ENCODE measurements at regions not wholly inside any gene's neighbourhood (a gene's known extent, or its start where the extent isn't known, plus 50 kb on each side); places are given as distances from the start of the nearest gene placed in this dataset.
A peak's percentile ranks its signal among the peaks of the same experiment; 100 is the strongest.

- 100% methylated on average over 1 of the region's 1 CpG for WGBS (ENCODE audit: insufficient coverage)
- no peak overlapping the region for H3K27ac ChIP-seq (ENCODE audit: insufficient read depth in 1 of 2, low read depth in 1 of 2, low read length in 2 of 2, poor library complexity in 1 of 2, severe bottlenecking in 2 of 2)
- CTCF ChIA-PET, result no interaction called here
- POLR2A ChIA-PET, result no interaction called here
- no peaks in the 10 kb centered on the region for H3K36me3 ChIP-seq (ENCODE audit: control insufficient read depth in 4 of 4, insufficient read depth in 4 of 4, low read length in 3 of 4)
- DNase-seq, result no peak
- H3K4me3 ChIP-seq (ENCODE audit: control insufficient read depth in 1 of 7, extremely low read depth in 1 of 7, insufficient read depth in 4 of 7, low read depth in 2 of 7, low read length in 6 of 7), result no peak overlapping the region
- H3K4me1 ChIP-seq (ENCODE audit: control extremely low read depth in 1 of 4, control insufficient read depth in 4 of 4, insufficient read depth in 4 of 4, low read length in 3 of 4), result no peaks in the 10 kb centered on the region
- H3K9me3 ChIP-seq (ENCODE audit: control extremely low read depth in 1 of 5, control insufficient read depth in 4 of 5, insufficient read depth in 2 of 5, low read depth in 1 of 5, low read length in 4 of 5), result no peaks in the 10 kb centered on the region
- H3K27me3 ChIP-seq (replicated peaks in 2 of 5; ENCODE audit: control insufficient read depth in 4 of 5, insufficient read depth in 5 of 5, low read length in 4 of 5), result no peaks in the 10 kb centered on the region
Measured at GRCh38 chr1:106956721-106957120, 99.8 kb upstream of the PRMT6 start.

- ChIA-PET CTCF (no interaction called here), POLR2A (no interaction called here)
- Histone ChIP-seq H3K27me3 (replicated peaks in 2 of 5; ENCODE audit: control insufficient read depth in 4 of 5, insufficient read depth in 5 of 5, low read length in 4 of 5) (no peaks in the 10 kb centered on the region), H3K36me3 (ENCODE audit: control insufficient read depth in 4 of 4, insufficient read depth in 4 of 4, low read length in 3 of 4) (no peaks in the 10 kb centered on the region), H3K27ac (ENCODE audit: insufficient read depth in 1 of 2, low read depth in 1 of 2, low read length in 2 of 2, poor library complexity in 1 of 2, severe bottlenecking in 2 of 2) (no peak overlapping the region), H3K9me3 (ENCODE audit: control extremely low read depth in 1 of 5, control insufficient read depth in 4 of 5, insufficient read depth in 2 of 5, low read depth in 1 of 5, low read length in 4 of 5) (no peaks in the 10 kb centered on the region), H3K4me1 (ENCODE audit: control extremely low read depth in 1 of 4, control insufficient read depth in 4 of 4, insufficient read depth in 4 of 4, low read length in 3 of 4) (no peaks in the 10 kb centered on the region), H3K4me3 (ENCODE audit: control insufficient read depth in 1 of 7, extremely low read depth in 1 of 7, insufficient read depth in 4 of 7, low read depth in 2 of 7, low read length in 6 of 7) (no peak overlapping the region)
- DNase-seq, result peak in 1 of 3 donors; percentile 0
- 81% methylated on average over 2 of the region's 3 CpGs for WGBS (ENCODE audit: insufficient coverage)
Measured at GRCh38 chr1:106957795-106958194, 98.7 kb upstream of the PRMT6 start.

- ChIA-PET CTCF (no interaction called here), POLR2A (no interaction called here)
- Histone ChIP-seq H3K9me3 (ENCODE audit: control extremely low read depth in 1 of 5, control insufficient read depth in 4 of 5, insufficient read depth in 2 of 5, low read depth in 1 of 5, low read length in 4 of 5) (no peaks in the 10 kb centered on the region), H3K36me3 (ENCODE audit: control insufficient read depth in 4 of 4, insufficient read depth in 4 of 4, low read length in 3 of 4) (no peaks in the 10 kb centered on the region), H3K4me1 (ENCODE audit: control extremely low read depth in 1 of 4, control insufficient read depth in 4 of 4, insufficient read depth in 4 of 4, low read length in 3 of 4) (no peaks in the 10 kb centered on the region), H3K27ac (ENCODE audit: insufficient read depth in 1 of 2, low read depth in 1 of 2, low read length in 2 of 2, poor library complexity in 1 of 2, severe bottlenecking in 2 of 2) (no peak overlapping the region), H3K27me3 (replicated peaks in 2 of 5; ENCODE audit: control insufficient read depth in 4 of 5, insufficient read depth in 5 of 5, low read length in 4 of 5) (no peaks in the 10 kb centered on the region), H3K4me3 (ENCODE audit: control insufficient read depth in 1 of 7, extremely low read depth in 1 of 7, insufficient read depth in 4 of 7, low read depth in 2 of 7, low read length in 6 of 7) (no peak overlapping the region)
- DNase-seq, result no peak
- 100% methylated on average over 2 of the region's 4 CpGs for WGBS (ENCODE audit: insufficient coverage)
Measured at GRCh38 chr1:106960412-106960811, 96.1 kb upstream of the PRMT6 start.

- no peaks in the 10 kb centered on the region for H3K27me3 ChIP-seq (replicated peaks in 2 of 5; ENCODE audit: control insufficient read depth in 4 of 5, insufficient read depth in 5 of 5, low read length in 4 of 5)
- no peaks in the 10 kb centered on the region for H3K4me1 ChIP-seq (ENCODE audit: control extremely low read depth in 1 of 4, control insufficient read depth in 4 of 4, insufficient read depth in 4 of 4, low read length in 3 of 4)
- ChIA-PET POLR2A (no interaction called here), CTCF (no interaction called here)
- no peak overlapping the region for H3K27ac ChIP-seq (ENCODE audit: insufficient read depth in 1 of 2, low read depth in 1 of 2, low read length in 2 of 2, poor library complexity in 1 of 2, severe bottlenecking in 2 of 2)
- DNase-seq, result no peak
- H3K36me3 ChIP-seq (ENCODE audit: control insufficient read depth in 4 of 4, insufficient read depth in 4 of 4, low read length in 3 of 4), result no peaks in the 10 kb centered on the region
- H3K4me3 ChIP-seq (ENCODE audit: control insufficient read depth in 1 of 7, extremely low read depth in 1 of 7, insufficient read depth in 4 of 7, low read depth in 2 of 7, low read length in 6 of 7), result no peak overlapping the region
- H3K9me3 ChIP-seq (ENCODE audit: control extremely low read depth in 1 of 5, control insufficient read depth in 4 of 5, insufficient read depth in 2 of 5, low read depth in 1 of 5, low read length in 4 of 5), result no peaks in the 10 kb centered on the region
Measured at GRCh38 chr1:106961646-106962045, 94.8 kb upstream of the PRMT6 start.

GRCh38 chr1:106962591-106962990 is 93.9 kb upstream of the PRMT6 start:
- CTCF ChIA-PET, result no interaction called here
- POLR2A ChIA-PET, result no interaction called here
- Histone ChIP-seq H3K36me3 (ENCODE audit: control insufficient read depth in 4 of 4, insufficient read depth in 4 of 4, low read length in 3 of 4) (no peaks in the 10 kb centered on the region), H3K9me3 (ENCODE audit: control extremely low read depth in 1 of 5, control insufficient read depth in 4 of 5, insufficient read depth in 2 of 5, low read depth in 1 of 5, low read length in 4 of 5) (no peaks in the 10 kb centered on the region), H3K4me3 (ENCODE audit: control insufficient read depth in 1 of 7, extremely low read depth in 1 of 7, insufficient read depth in 4 of 7, low read depth in 2 of 7, low read length in 6 of 7) (no peak overlapping the region), H3K4me1 (ENCODE audit: control extremely low read depth in 1 of 4, control insufficient read depth in 4 of 4, insufficient read depth in 4 of 4, low read length in 3 of 4) (no peaks in the 10 kb centered on the region), H3K27ac (ENCODE audit: insufficient read depth in 1 of 2, low read depth in 1 of 2, low read length in 2 of 2, poor library complexity in 1 of 2, severe bottlenecking in 2 of 2) (no peak overlapping the region), H3K27me3 (replicated peaks in 2 of 5; ENCODE audit: control insufficient read depth in 4 of 5, insufficient read depth in 5 of 5, low read length in 4 of 5) (no peaks in the 10 kb centered on the region)
- DNase-seq, result no peak
- WGBS (ENCODE audit: insufficient coverage), result 100% methylated on average over 2 of the region's 3 CpGs

- Histone ChIP-seq H3K27ac (ENCODE audit: insufficient read depth in 1 of 2, low read depth in 1 of 2, low read length in 2 of 2, poor library complexity in 1 of 2, severe bottlenecking in 2 of 2) (no peak overlapping the region), H3K9me3 (ENCODE audit: control extremely low read depth in 1 of 5, control insufficient read depth in 4 of 5, insufficient read depth in 2 of 5, low read depth in 1 of 5, low read length in 4 of 5) (no peaks in the 10 kb centered on the region), H3K4me3 (ENCODE audit: control insufficient read depth in 1 of 7, extremely low read depth in 1 of 7, insufficient read depth in 4 of 7, low read depth in 2 of 7, low read length in 6 of 7) (no peak overlapping the region), H3K27me3 (replicated peaks in 2 of 5; ENCODE audit: control insufficient read depth in 4 of 5, insufficient read depth in 5 of 5, low read length in 4 of 5) (no peaks in the 10 kb centered on the region), H3K36me3 (ENCODE audit: control insufficient read depth in 4 of 4, insufficient read depth in 4 of 4, low read length in 3 of 4) (no peaks in the 10 kb centered on the region), H3K4me1 (ENCODE audit: control extremely low read depth in 1 of 4, control insufficient read depth in 4 of 4, insufficient read depth in 4 of 4, low read length in 3 of 4) (no peaks in the 10 kb centered on the region)
- WGBS (ENCODE audit: insufficient coverage), result 93% methylated on average over 4 of the region's 4 CpGs
- no peak for DNase-seq
- POLR2A ChIA-PET, result no interaction called here
- CTCF ChIA-PET, result no interaction called here
Measured at GRCh38 chr1:106964495-106964894, 92.0 kb upstream of the PRMT6 start.

- no peaks in the 10 kb centered on the region for H3K9me3 ChIP-seq (ENCODE audit: control extremely low read depth in 1 of 5, control insufficient read depth in 4 of 5, insufficient read depth in 2 of 5, low read depth in 1 of 5, low read length in 4 of 5)
- DNase-seq, result no peak
- H3K4me3 ChIP-seq (ENCODE audit: control insufficient read depth in 1 of 7, extremely low read depth in 1 of 7, insufficient read depth in 4 of 7, low read depth in 2 of 7, low read length in 6 of 7), result no peak overlapping the region
- POLR2A ChIA-PET, result no interaction called here
- no peaks in the 10 kb centered on the region for H3K36me3 ChIP-seq (ENCODE audit: control insufficient read depth in 4 of 4, insufficient read depth in 4 of 4, low read length in 3 of 4)
- CTCF ChIA-PET, result no interaction called here
- no peak overlapping the region for H3K27ac ChIP-seq (ENCODE audit: insufficient read depth in 1 of 2, low read depth in 1 of 2, low read length in 2 of 2, poor library complexity in 1 of 2, severe bottlenecking in 2 of 2)
- 100% methylated on average over 1 of the region's 2 CpGs for WGBS (ENCODE audit: insufficient coverage)
- no peaks in the 10 kb centered on the region for H3K27me3 ChIP-seq (replicated peaks in 2 of 5; ENCODE audit: control insufficient read depth in 4 of 5, insufficient read depth in 5 of 5, low read length in 4 of 5)
- no peaks in the 10 kb centered on the region for H3K4me1 ChIP-seq (ENCODE audit: control extremely low read depth in 1 of 4, control insufficient read depth in 4 of 4, insufficient read depth in 4 of 4, low read length in 3 of 4)
Measured at GRCh38 chr1:106968644-106969043, 87.8 kb upstream of the PRMT6 start.

- ChIA-PET POLR2A (no interaction called here), CTCF (no interaction called here)
- H3K36me3 ChIP-seq (ENCODE audit: control insufficient read depth in 4 of 4, insufficient read depth in 4 of 4, low read length in 3 of 4), result no peaks in the 10 kb centered on the region
Measured at GRCh38 chr1:106969731-106970130, 86.7 kb upstream of the PRMT6 start.

More at GRCh38 chr1:106969731-106970130, 86.7 kb upstream of the PRMT6 start:
- no peak overlapping the region for H3K27ac ChIP-seq (ENCODE audit: insufficient read depth in 1 of 2, low read depth in 1 of 2, low read length in 2 of 2, poor library complexity in 1 of 2, severe bottlenecking in 2 of 2)
- DNase-seq, result no peak
- no peaks in the 10 kb centered on the region for H3K4me1 ChIP-seq (ENCODE audit: control extremely low read depth in 1 of 4, control insufficient read depth in 4 of 4, insufficient read depth in 4 of 4, low read length in 3 of 4)
- no peak overlapping the region for H3K4me3 ChIP-seq (ENCODE audit: control insufficient read depth in 1 of 7, extremely low read depth in 1 of 7, insufficient read depth in 4 of 7, low read depth in 2 of 7, low read length in 6 of 7)
- no peaks in the 10 kb centered on the region for H3K9me3 ChIP-seq (ENCODE audit: control extremely low read depth in 1 of 5, control insufficient read depth in 4 of 5, insufficient read depth in 2 of 5, low read depth in 1 of 5, low read length in 4 of 5)
- no peaks in the 10 kb centered on the region for H3K27me3 ChIP-seq (replicated peaks in 2 of 5; ENCODE audit: control insufficient read depth in 4 of 5, insufficient read depth in 5 of 5, low read length in 4 of 5)
